Ovary (tissue), 7 donors: ENCODE measurements at regions not wholly inside any gene's neighbourhood (a gene's known extent, or its start where the extent isn't known, plus 50 kb on each side); places are given as distances from the start of the nearest gene placed in this dataset.

Experiments used
- DNase-seq, 5 donors: peaks; one replicate each; pipeline ENCODE4 v3.0.0-alpha.2; 2019 to 2020
- H3K27ac ChIP-seq, 2 donors: fragments of 200-600 bp; one replicate each; pipeline versions ENCODE4 v1.5.1 to v1.8.0; 2019 to 2022
- H3K27me3 ChIP-seq: fragments of 200-600 bp; one replicate; pipeline ENCODE4 v1.8.0; 2022
- H3K36me3 ChIP-seq: fragments of 200-600 bp; sonication (generic); one replicate; pipeline ENCODE4 v1.5.1; 2019
- H3K4me1 ChIP-seq: one replicate; pipeline ENCODE4 v1.8.1; 2013; ENCODE audit warnings: mild to moderate bottlenecking, moderate library complexity; ENCODE audit not compliant: insufficient read depth
- H3K4me3 ChIP-seq: fragments of 200-600 bp; sonication (generic); one replicate; pipeline ENCODE4 v1.5.1; 2017
- H3K9me3 ChIP-seq, 2 donors: fragments of 200-600 bp in 1 of 2; sonication (generic) in 1 of 2; one replicate each; pipeline versions ENCODE4 v1.5.1 to v1.8.1; 2013 to 2019; ENCODE audit warnings: mild to moderate bottlenecking in 1 of 2, moderate library complexity in 1 of 2
- EP300 ChIP-seq: sonication (generic); formaldehyde crosslinking; IDR thresholded peaks from one replicate; pipeline ENCODE4 v1.6.1; 2017; ENCODE audit warnings: antibody characterized with exemption
- POLR2A ChIP-seq: fragments of 450-650 bp; IDR thresholded peaks from one replicate; pipeline ENCODE4 v1.6.1; 2017; ENCODE audit warnings: antibody characterized with exemption, mild to moderate bottlenecking, moderate library complexity
- WGBS, 3 donors: extraction: QIAGEN DNeasy Blood & Tissue Kit in 1 of 3; methylation state at CpG; one replicate each; pipeline versions ENCODE4 v1.1.5 to v1.1.7; 2013 to 2017; 5-methylcytosine and 5-hydroxymethylcytosine counted together
- intact Hi-C, 4 donors: fragments of 100-400 bp; cut with DNase I; formaldehyde crosslinking; loops; one replicate each; pipeline versions ENCODE4 v1.11.0 to v1.15.1; 2022 to 2023
- TF ChIP-seq, protein P1 (sequence below), 3 donors: fragments of 450-650 bp in 2 of 3; fragments of 200-600 bp in 1 of 3; IDR thresholded peaks; one replicate each; pipeline versions ENCODE4 v1.5.1 to v1.8.0; 2016 to 2022; ENCODE audit warnings: antibody characterized with exemption in 3 of 3, mild to moderate bottlenecking in 1 of 3
- donor health status: DM: no; HTN: no; CAD: no; lungs with moderate emphysema.
- donor health status: DM: no; HTN: no; CAD: no.
- donor health status: Bipolar disorder and iron deficiency.
- donor health status: DM: no; HTN: no; CAD: no.
- donor health status: DM: yes; HTN: yes; CAD: no.

DNA sequence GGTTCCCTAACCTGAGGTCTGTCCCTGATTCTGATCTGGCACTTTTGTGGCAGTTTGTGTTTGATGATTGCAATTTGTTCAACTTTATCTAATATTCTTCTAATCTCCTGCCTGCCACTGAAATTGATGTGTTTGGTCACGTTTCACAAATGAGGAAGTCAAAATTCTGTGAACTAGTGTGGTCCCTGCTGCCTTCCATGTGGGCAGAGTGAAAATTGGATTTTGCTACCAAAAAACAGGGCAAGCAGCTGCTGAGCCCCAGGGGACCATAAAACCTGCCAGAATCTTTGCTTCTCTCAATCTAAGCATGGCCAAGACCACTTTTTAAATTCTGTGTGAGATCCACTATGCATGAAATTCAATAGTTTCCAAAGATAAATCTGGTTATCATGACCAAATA, 195.5 kb upstream of the CYRIA start:
- no peaks in the 10 kb centered on the region for H3K27me3 ChIP-seq
- no peak for DNase-seq
- H3K27ac ChIP-seq = no peak overlapping the region
- intact Hi-C loops = no loop called here
- H3K4me3 ChIP-seq = no peak overlapping the region
- 39 to 40% (median 40%) methylated on average over 1 of the region's 1 CpG for WGBS, 3 donors
- no peaks in the 10 kb centered on the region for H3K36me3 ChIP-seq
- H3K4me1 ChIP-seq = no peaks in the 10 kb centered on the region
- TF ChIP-seq EP300 (no peak), POLR2A (no peak)
- TF ChIP-seq, protein P1, sequence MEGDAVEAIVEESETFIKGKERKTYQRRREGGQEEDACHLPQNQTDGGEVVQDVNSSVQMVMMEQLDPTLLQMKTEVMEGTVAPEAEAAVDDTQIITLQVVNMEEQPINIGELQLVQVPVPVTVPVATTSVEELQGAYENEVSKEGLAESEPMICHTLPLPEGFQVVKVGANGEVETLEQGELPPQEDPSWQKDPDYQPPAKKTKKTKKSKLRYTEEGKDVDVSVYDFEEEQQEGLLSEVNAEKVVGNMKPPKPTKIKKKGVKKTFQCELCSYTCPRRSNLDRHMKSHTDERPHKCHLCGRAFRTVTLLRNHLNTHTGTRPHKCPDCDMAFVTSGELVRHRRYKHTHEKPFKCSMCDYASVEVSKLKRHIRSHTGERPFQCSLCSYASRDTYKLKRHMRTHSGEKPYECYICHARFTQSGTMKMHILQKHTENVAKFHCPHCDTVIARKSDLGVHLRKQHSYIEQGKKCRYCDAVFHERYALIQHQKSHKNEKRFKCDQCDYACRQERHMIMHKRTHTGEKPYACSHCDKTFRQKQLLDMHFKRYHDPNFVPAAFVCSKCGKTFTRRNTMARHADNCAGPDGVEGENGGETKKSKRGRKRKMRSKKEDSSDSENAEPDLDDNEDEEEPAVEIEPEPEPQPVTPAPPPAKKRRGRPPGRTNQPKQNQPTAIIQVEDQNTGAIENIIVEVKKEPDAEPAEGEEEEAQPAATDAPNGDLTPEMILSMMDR (IDR thresholded peaks at IDR 0.05) = no peak
- no peaks in the 10 kb centered on the region for H3K9me3 ChIP-seq

DNA sequence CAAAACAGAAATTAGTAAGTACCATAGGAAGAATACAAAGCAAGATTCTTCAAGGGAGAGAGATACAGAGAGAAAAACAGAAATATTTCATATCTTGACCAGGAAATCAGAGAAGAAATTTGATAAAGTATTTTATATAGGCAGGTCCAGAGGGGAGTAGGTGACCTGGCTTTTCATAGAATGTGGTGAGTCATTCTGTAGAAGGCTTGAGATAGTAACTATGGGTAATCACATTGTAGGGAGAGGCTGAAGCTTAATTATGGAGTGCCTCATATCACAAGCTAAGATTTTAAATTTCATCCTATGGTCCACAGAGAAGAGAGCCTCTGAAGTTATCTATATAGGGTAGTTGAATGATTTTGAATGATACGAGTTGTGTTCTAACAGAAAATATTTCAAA, 195.0 kb upstream of the CYRIA start:
- intact Hi-C loops = no loop called here
- TF ChIP-seq EP300 (no peak), POLR2A (no peak)
- TF ChIP-seq, protein P1 (IDR thresholded peaks at IDR 0.05) = no peak
- no peak for DNase-seq
- Histone ChIP-seq H3K4me3 (no peak overlapping the region), H3K36me3 (no peaks in the 10 kb centered on the region), H3K27ac (no peak overlapping the region), H3K27me3 (no peaks in the 10 kb centered on the region), H3K4me1 (no peaks in the 10 kb centered on the region), H3K9me3 (no peaks in the 10 kb centered on the region)
- 71 to 84% (median 73%) methylated on average over 1 of the region's 1 CpG for WGBS, 3 donors

DNA sequence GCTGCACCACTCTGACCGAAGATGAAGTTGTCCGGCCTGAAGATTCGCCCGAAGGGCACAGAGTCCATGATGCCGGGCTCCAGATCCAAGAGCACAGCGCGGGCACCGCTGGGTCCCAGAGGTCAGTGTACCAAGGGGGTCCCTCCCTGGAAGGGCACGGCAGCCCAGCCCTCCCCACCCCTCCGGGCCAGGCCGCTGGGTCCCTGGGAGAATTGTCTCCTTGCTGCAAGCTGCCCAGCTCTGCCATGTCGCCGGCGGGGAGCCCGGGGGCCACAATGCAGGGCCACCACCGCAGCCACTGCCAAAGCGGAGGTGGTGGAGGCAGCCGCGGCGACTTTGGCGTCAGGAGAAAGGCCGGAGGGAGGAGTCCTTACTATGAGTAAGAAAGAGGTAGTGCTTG, 189.5 kb upstream of the CYRIA start:
- no peaks in the 10 kb centered on the region for H3K27me3 ChIP-seq
- no peaks in the 10 kb centered on the region for H3K36me3 ChIP-seq
- H3K4me3 ChIP-seq = no peak overlapping the region
- no peak for DNase-seq
- intact Hi-C loops = no loop called here
- no peak overlapping the region for H3K27ac ChIP-seq
- TF ChIP-seq POLR2A (no peak), EP300 (no peak)
- TF ChIP-seq, protein P1 (IDR thresholded peaks at IDR 0.05) = no peak
- no peaks in the 10 kb centered on the region for H3K4me1 ChIP-seq
- H3K9me3 ChIP-seq = no peaks in the 10 kb centered on the region
- WGBS, 3 donors = 96 to 97% (median 96%) methylated on average over 22 of the region's 22 CpGs

DNA sequence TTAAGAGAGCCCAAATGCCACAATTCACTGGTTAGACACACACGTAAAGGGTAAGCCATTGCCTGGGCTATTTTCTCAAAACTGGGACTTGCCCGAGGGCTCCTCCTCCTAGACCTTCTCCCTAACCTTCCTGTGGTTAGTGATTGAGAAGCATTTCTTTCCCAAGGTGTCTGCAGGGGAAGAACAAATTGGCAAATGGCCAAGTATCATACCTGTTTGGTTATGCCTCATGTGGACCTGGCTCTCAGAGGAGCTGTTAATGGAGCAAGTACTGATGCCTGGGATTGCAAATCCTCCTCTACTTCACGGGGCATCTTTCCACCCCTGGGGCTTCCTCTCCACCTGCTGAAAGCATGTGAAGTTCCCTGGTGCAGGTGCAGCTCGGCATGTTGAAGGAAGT, 187.5 kb upstream of the CYRIA start:
- Histone ChIP-seq H3K4me3 (no peak overlapping the region), H3K9me3 (no peaks in the 10 kb centered on the region), H3K27me3 (no peaks in the 10 kb centered on the region), H3K36me3 (no peaks in the 10 kb centered on the region), H3K27ac (no peak overlapping the region), H3K4me1 (no peaks in the 10 kb centered on the region)
- TF ChIP-seq, protein P1 (IDR thresholded peaks at IDR 0.05) = no peak
- TF ChIP-seq POLR2A (no peak), EP300 (no peak)
- no peak for DNase-seq
- intact Hi-C loops = no loop called here
- 82 to 90% (median 87%) methylated on average over 4 of the region's 4 CpGs for WGBS, 3 donors

DNA sequence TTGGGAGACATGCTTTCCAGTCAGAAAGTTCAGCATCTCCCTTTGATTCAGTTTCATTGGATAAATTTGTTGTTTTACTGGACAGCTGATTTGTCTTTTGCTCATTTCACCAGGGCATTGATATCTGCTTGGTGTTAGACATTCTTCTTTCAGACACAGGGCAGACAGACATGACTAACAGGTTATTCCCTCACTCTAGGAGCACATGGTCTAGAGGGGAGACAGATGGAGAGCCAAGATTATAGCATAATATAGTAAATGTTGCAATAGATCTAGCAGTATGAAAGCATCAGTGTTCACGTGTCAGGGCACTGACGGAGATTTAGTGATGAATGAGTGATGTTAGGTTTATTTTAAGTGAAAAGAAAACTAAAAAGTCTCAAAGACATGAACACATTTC, 187.0 kb upstream of the CYRIA start:
- Histone ChIP-seq H3K27ac (no peak overlapping the region), H3K27me3 (no peaks in the 10 kb centered on the region), H3K4me1 (no peaks in the 10 kb centered on the region), H3K36me3 (no peaks in the 10 kb centered on the region), H3K9me3 (no peaks in the 10 kb centered on the region), H3K4me3 (no peak overlapping the region)
- WGBS, 3 donors = 93 to 98% (median 93%) methylated on average over 2 of the region's 2 CpGs
- TF ChIP-seq EP300 = no peak
- no peak for TF ChIP-seq POLR2A
- TF ChIP-seq, protein P1 (IDR thresholded peaks at IDR 0.05) = no peak
- intact Hi-C loops = no loop called here
- DNase-seq = no peak
